Endothelial cell of umbilical vein (primary cell): ENCODE measurements at regions not wholly inside any gene's neighbourhood (a gene's known extent, or its start where the extent isn't known, plus 50 kb on each side); places are given as distances from the start of the nearest gene placed in this dataset.

ENCODE experiments used
- BruUV-seq: library from RNA; stranded (reverse); fragments of 400-500 nt; replicated peaks from 2 replicates; lab custom pipeline; 2021; lab: Mats Ljungman, UMichigan
- CTCF ChIA-PET: fragments of 300-600, 350-600 bp; sonication (Branson Sonifier 250); formaldehyde crosslinking; loops from one replicate; lab custom pipeline; 2021; ENCODE audit warnings: antibody characterized with exemption, inconsistent platforms; lab: Charles Lee
- POLR2A ChIA-PET: fragments of 300-600, 350-600 bp; sonication (Branson Sonifier 250); formaldehyde crosslinking; loops from one replicate; lab custom pipeline; 2021; ENCODE audit warnings: antibody characterized with exemption, inconsistent platforms; lab: Charles Lee
- DNase-seq: peaks from one replicate; pipeline ENCODE4 v3.0.0-alpha.2; 2011; ENCODE audit warnings: low read depth, low spot score
- FAIRE-seq: peaks from 2 replicates; lab custom pipeline; 2011; peaks lifted over from hg19 to GRCh38; lab: Jason Lieb, UNC
- H2AFZ ChIP-seq: 2 replicates; pipeline ENCODE4 v1.6.0; 2012; ENCODE audit warnings: low read depth, low read length, control low read depth, inconsistent platforms
- H3K27ac ChIP-seq: 2 replicates; pipeline ENCODE4 v1.5.1; 2011; ENCODE audit warnings: low read depth, mild to moderate bottlenecking, control low read depth, low read length, moderate library complexity; ENCODE audit not compliant: insufficient read depth
- H3K27me3 ChIP-seq, 2 experiments: 2 replicates each; pipeline versions ENCODE4 v1.6.0 to v1.6.1; 2011; ENCODE audit warnings: low read length in 2 of 2, mixed read lengths in 1 of 2; ENCODE audit not compliant: control insufficient read depth in 2 of 2, insufficient read depth in 2 of 2
- H3K36me3 ChIP-seq, 2 experiments: 2 replicates in 1 of 2; 3 replicates in 1 of 2; pipeline ENCODE4 v1.5.1; 2011; ENCODE audit warnings: low read length in 2 of 2, mild to moderate bottlenecking in 1 of 2, moderate library complexity in 1 of 2; ENCODE audit not compliant: control insufficient read depth in 2 of 2, insufficient read depth in 2 of 2; ENCODE audit errors: extremely low read depth in 1 of 2
- H3K4me1 ChIP-seq: 3 replicates; pipeline ENCODE4 v1.5.1; 2011; ENCODE audit warnings: mild to moderate bottlenecking, low read length; ENCODE audit not compliant: control insufficient read depth, insufficient read depth; ENCODE audit errors: extremely low read depth
- H3K4me2 ChIP-seq: 2 replicates; pipeline ENCODE4 v1.6.1; 2011; ENCODE audit warnings: low read length, control low read depth, mixed read lengths; ENCODE audit not compliant: insufficient read depth
- H3K4me3 ChIP-seq, 3 experiments: fragments of 200-600 bp in 1 of 3; sonication (generic), shearing (Covaris generic) in 1 of 3; replicated peaks in 1 of 3; 2 replicates each; pipeline ENCODE4 v1.5.1; 2011 to 2016; ENCODE audit warnings: control low read depth in 3 of 3, low read length in 3 of 3, mild to moderate bottlenecking in 2 of 3, inconsistent platforms in 1 of 3, low read depth in 1 of 3, moderate library complexity in 1 of 3; ENCODE audit not compliant: insufficient read depth in 1 of 3
- H3K79me2 ChIP-seq: 2 replicates; pipeline ENCODE4 v1.6.0; 2012; ENCODE audit warnings: low read length, inconsistent platforms; ENCODE audit not compliant: control insufficient read depth, insufficient read depth
- H3K9ac ChIP-seq: replicated peaks from 2 replicates; pipeline ENCODE3; 2011; ENCODE audit warnings: low read length, control low read depth; ENCODE audit not compliant: insufficient read depth; ENCODE audit errors: extremely low read depth
- H3K9me1 ChIP-seq: replicated peaks from 3 replicates; pipeline ENCODE4 v1.6.0; 2011; ENCODE audit warnings: mild to moderate bottlenecking, low read length; ENCODE audit not compliant: control insufficient read depth, insufficient read depth; ENCODE audit errors: extremely low read depth
- H3K9me3 ChIP-seq: replicated peaks from 2 replicates; pipeline ENCODE4 v1.5.1; 2012; ENCODE audit warnings: low read length, inconsistent platforms; ENCODE audit not compliant: control insufficient read depth, insufficient read depth
- H4K20me1 ChIP-seq: replicated peaks from 2 replicates; pipeline ENCODE3; 2011; ENCODE audit warnings: mild to moderate bottlenecking, low read length; ENCODE audit not compliant: control insufficient read depth, insufficient read depth; ENCODE audit errors: extremely low read depth
- CTCF ChIP-seq, 2 donors: IDR thresholded peaks; 1 replicate in 1 of 2; 2 replicates in 1 of 2; pipeline ENCODE4 v1.5.1; 2011; ENCODE audit warnings: low read length in 2 of 2, mild to moderate bottlenecking in 2 of 2, moderate library complexity in 2 of 2, control low read depth in 1 of 2, inconsistent platforms in 1 of 2, low read depth in 1 of 2; ENCODE audit not compliant: insufficient read depth in 1 of 2; ENCODE audit errors: extremely low read depth in 1 of 2
- EZH2 ChIP-seq: IDR thresholded peaks from 2 replicates; pipeline ENCODE4 v1.6.1; 2012; ENCODE audit warnings: borderline replicate concordance, low read depth, mild to moderate bottlenecking, moderate library complexity, low read length, inconsistent platforms; ENCODE audit not compliant: severe bottlenecking
- FOS ChIP-seq: IDR thresholded peaks from 2 replicates; pipeline ENCODE4 v1.6.1; 2011; ENCODE audit warnings: mild to moderate bottlenecking, low read length, moderate library complexity, borderline replicate concordance; ENCODE audit not compliant: insufficient read depth
- GATA2 ChIP-seq: IDR thresholded peaks from 2 replicates; pipeline ENCODE4 v1.7.0; 2011; ENCODE audit warnings: low read depth, mild to moderate bottlenecking, moderate library complexity, mixed read lengths, low read length; ENCODE audit not compliant: insufficient read length, insufficient read depth
- JUN ChIP-seq: IDR thresholded peaks from 2 replicates; pipeline ENCODE4 v1.6.1; 2011; ENCODE audit warnings: borderline replicate concordance, low read depth; ENCODE audit not compliant: insufficient read length, insufficient read depth
- MAX ChIP-seq: IDR thresholded peaks from 2 replicates; pipeline ENCODE4 v1.6.1; 2011; ENCODE audit not compliant: insufficient read depth, insufficient read length
- MYC ChIP-seq: IDR thresholded peaks from one replicate; pipeline ENCODE4 v1.6.1; 2011; ENCODE audit warnings: mild to moderate bottlenecking, low read depth, low read length
- POLR2A ChIP-seq: IDR thresholded peaks from 2 replicates; pipeline ENCODE4 v1.6.1; 2012; ENCODE audit warnings: low read depth, mild to moderate bottlenecking, control low read depth, low read length
- POLR2AphosphoS5 ChIP-seq: IDR thresholded peaks from 2 replicates; pipeline ENCODE4 v1.6.1; 2012; ENCODE audit warnings: low read depth, mild to moderate bottlenecking, control low read depth, low read length, moderate library complexity; ENCODE audit not compliant: insufficient read depth
- dilution Hi-C: fragments of 300-500 bp; cut with MboI; formaldehyde crosslinking; loops from one replicate; pipeline ENCODE4 v1.15.0; 2019; ENCODE audit warnings: low sequenced_read_pairs; ENCODE audit not compliant: extremely low pct_ligation_motif_present
- intact Hi-C: fragments of 100-400 bp; cut with micrococcal nuclease; formaldehyde crosslinking; loops from one replicate; pipeline ENCODE4 v1.10.0; 2022

DNA sequence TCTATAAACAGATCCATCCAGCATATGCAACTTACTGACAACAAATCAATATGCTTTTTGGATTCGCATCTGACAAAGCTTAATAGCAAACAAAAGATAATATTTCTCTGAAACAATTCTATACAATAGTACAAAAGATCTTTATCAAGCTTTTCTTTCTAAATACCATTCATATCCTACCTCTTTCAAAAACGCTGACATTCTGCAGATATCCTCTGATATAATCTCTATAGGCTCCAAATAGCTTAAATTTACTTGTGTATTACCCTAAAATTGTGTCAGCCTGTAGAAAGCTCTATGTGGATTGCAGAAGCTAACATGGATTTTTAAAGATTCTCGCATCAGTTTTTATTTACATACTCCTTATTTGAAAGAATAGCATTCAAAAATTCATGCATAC is 260.6 kb downstream of the GASK1B start:
- DNase-seq (no peak), FAIRE-seq (no peak)
- no peak overlapping the region for H3K9ac ChIP-seq
- TF ChIP-seq POLR2A: no peak
- TF ChIP-seq MAX: no peak
- no peak for TF ChIP-seq MYC
- no peak for TF ChIP-seq POLR2AphosphoS5
- TF ChIP-seq GATA2: no peak
- no peak for TF ChIP-seq EZH2
- TF ChIP-seq JUN: no peak
- TF ChIP-seq FOS: no peak
- TF ChIP-seq CTCF (IDR thresholded peaks at IDR 0.05; ENCODE audit: extremely low read depth in 1 of 2, insufficient read depth in 1 of 2, low read depth in 1 of 2, low read length in 2 of 2): no peak
- no peaks in the 10 kb centered on the region for H3K9me1 ChIP-seq
- POLR2A ChIA-PET: no interaction called here
- H3K79me2 ChIP-seq: no peaks in the 10 kb centered on the region
- H3K9me3 ChIP-seq: no peaks in the 10 kb centered on the region
- no peaks in the 10 kb centered on the region for H3K27me3 ChIP-seq
- dilution Hi-C loops: no loop called here
- H3K4me3 ChIP-seq: no peak overlapping the region
- H3K4me1 ChIP-seq: no peaks in the 10 kb centered on the region
- no peak overlapping the region for H2AFZ ChIP-seq
- no TSS peak for BruUV-seq
- H3K4me2 ChIP-seq: no peak overlapping the region
- intact Hi-C loops: no loop called here
- CTCF ChIA-PET: interaction anchor here (0.6 kb wide), 1 partner anchor 11 kb away, joined by 3 read pairs; no protein-coding TSS in a partner anchor
- H3K27ac ChIP-seq: no peak overlapping the region
- no peaks in the 10 kb centered on the region for H3K36me3 ChIP-seq
- no peaks in the 10 kb centered on the region for H4K20me1 ChIP-seq
